ENCODE measurements at regions not wholly inside any gene's neighbourhood (a gene's known extent, or its start where the extent isn't known, plus 50 kb on each side); places are given as distances from the start of the nearest gene placed in this dataset.

DNA sequence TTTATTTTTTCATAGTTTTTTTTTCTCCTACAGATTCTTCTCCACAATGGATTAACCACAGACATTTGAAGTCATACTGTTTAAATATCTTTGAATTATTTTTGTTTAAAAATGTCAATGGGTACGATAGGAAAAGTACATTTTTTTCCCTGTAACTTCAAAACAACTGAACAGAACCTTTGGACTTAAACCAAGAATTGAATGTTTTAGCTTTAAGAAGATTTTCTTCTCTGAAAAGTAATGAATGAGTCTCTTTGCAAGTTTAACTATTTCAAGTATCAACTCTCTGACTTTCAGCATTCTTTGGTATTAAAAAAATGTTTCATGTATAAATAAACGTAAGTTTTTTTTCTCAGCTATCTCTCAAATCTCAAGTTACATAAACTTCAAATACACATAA is 364.3 kb downstream of the FBXO8 start:
- DNase-seq, result no peak

DNA sequence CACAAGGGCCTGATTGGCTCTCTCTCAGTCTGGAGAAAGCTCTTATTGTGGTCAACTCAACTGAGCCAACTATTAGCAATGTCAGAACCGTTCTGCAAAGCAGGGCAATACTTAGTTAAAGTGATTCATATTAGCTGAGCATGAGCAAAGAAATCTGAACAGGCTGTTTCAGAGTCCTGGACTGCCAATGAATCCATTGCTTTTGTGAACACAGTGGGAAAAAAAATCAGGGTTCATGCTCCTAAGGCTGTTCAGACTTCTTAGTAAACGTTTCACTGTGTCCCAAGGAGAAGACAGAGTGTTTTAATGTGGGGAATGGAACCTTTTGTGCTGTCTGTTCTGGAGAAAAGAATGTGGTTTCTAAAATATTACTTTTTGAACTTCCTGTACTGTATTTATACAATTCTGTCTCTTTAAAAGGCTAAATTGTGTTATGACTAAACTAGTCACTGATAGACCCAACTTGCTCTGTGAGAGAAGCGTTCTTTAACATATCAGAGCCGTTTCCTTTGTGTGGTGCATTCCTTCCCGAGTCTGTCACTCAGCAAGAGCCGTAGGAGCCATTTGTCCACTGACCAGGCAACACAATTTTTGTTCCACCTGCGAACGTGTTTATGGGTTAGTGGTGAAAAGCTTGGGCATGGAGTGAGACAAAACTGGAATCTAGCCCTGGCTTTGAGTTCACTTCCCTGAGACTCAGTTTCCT is 366.1 kb downstream of the FBXO8 start:
- no peak for DNase-seq

DNA sequence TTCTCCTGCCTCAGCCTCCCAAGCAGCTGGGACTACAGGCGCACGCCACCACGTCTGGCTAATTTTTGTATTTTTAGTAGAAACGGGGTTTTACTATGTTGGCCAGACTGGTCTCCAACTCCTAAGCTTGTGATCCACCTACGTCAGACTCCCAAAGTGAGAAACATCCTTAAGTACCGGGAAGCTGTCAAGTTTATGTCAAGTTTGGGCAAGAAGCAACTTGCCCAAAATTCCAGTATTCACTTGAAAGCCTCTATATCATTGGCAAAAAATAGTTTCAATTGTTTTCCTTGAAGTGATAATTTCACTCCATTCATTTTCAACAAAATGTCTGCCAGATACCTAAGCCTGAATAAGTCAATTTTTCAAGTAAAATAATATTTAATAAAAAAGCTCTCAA is 370.0 kb downstream of the FBXO8 start:
- DNase-seq, result no peak

- DNase-seq, result no peak
Measured at GRCh38 chr4:173912384-173912783, 371.1 kb downstream of the FBXO8 start.

GRCh38 chr4:173910891-173911290 is 372.6 kb downstream of the FBXO8 start:
- peak; percentile 63 to 66 for DNase-seq

DNA sequence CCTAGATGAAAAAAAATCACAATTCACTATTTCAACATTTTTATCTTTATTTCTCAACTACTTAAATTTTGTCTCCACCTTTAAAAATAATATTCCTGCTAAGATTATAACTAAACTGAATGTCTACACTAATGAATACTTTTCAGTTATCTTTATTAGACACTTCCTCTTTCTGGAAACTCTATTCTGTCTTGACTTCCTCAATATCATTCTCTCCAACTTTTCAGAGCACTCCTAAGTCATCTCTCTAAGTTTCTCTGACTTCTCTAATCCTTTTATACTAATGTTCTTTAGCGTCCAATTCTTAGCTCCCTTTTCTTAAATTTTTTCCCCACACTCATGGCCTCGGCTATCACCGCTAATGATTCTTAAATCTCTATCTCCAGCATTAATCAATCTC is 374.2 kb downstream of the FBXO8 start:
- peak; percentile 33 to 50 for DNase-seq

DNA sequence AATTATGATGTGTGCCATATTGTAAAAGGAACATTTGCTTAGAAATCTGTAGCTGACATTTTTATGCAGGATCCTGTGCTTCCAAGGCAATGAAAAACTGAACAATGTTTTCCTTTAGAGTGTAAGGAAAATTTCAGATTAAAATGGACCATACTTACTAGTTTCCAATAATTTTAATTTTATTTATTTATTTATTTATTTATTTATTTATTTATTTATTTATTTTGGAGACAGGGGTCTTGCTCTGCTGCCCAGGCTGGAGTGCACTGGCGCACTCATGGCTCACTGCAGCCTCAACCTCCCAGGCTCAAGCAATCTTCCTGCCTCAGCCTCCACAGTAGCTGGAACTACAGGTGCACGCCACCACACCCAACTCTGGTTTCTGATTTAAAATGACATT is 369.8 kb upstream of the HAND2 start:
- no peak for DNase-seq

DNA sequence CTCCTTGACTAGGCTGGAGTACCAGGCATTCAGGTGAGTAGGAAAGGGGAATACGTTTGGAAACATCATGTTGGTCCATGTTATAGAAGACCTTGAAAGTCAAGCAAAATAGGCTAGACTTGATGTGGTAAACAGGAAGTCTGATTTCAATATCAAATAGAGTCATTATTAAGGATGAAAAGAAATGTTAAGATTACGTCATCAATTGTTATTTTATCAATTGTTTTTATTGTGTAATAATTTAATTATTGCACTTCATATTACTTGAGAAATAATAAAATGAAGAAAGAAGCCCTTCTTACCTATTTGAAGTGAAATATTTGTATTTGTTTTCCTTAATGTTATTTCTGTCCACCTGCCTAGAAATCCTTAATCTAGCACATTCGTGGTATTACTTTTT is 361.0 kb upstream of the HAND2 start:
- DNase-seq, result no peak

DNA sequence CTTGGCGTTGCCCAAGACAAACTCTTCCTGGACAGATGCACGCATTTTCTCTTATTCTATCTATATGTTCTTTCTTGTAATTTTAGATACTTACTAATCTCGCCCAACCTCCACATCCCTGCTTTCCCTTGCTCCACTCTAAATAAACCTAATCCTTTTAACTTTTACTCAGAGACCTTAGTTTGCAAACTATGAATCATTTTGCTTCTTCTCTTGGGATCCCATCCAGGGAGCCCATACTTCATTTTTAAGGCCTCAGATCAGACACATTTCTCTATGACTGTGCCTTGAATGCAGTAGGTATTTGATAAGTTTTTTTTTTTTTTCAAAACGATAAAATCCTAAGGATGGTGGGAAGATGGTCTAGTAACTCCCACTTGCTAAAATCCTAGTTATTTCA is 353.8 kb upstream of the HAND2 start:
- DNase-seq, result no peak

- DNase-seq, result no peak
Measured at GRCh38 chr4:173880897-173881296, 350.9 kb upstream of the HAND2 start.

- no peak for DNase-seq
Measured at GRCh38 chr4:173879509-173879908, 349.5 kb upstream of the HAND2 start.

DNA sequence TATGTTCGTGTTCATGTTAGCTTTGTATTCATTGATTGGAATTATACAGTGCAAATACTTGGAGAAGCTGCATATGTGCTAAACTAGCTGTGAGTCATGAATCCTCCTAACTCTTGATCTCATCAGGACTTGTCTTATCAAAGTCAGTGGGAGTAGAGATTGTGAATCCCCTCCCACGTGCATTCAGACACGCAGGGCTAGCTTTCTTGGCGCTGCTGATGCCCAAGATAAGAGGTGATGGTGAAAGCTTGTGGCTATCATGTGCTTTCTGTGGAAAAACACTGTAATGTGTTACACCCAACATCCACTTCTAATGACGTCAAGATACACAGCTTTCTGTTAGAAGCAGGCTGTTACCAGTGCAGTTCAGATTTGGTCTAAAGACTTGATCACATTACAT is 348.7 kb upstream of the HAND2 start:
- DNase-seq, result no peak

- no peak for DNase-seq
Measured at GRCh38 chr4:173871643-173872042, 341.6 kb upstream of the HAND2 start.

DNA sequence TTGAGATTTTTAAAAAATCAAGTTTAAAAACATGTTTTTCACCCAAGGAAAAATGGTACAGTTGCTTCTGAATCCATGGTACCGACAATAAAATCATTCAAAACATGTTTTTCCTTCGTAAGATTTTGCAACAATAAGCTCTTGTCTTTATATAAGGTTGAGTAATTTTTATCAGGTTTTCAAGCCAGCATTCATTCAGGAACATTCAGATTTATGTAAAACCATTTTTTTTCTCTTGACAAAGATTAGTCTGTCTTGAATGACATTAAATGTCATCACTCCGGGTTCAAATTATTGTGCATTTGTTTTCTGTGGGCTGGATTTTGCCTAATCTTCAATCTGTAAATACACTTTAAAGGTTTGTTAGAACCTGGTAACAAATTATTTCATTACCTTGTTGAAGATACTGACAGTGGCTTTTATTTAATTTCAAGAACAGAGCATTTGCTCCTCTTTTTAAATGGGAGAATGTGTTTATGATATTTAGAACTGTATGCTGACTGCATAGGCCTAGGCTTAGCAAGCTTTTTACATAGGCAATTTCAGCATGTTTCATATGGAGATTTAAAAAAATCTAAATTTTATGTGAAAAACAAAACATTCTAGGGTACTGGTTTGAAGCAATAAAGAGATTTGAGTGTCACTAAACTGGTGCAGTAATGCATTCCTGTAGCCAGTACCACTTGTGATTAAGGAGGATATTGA is 336.4 kb upstream of the HAND2 start:
- DNase-seq, result no peak

DNA sequence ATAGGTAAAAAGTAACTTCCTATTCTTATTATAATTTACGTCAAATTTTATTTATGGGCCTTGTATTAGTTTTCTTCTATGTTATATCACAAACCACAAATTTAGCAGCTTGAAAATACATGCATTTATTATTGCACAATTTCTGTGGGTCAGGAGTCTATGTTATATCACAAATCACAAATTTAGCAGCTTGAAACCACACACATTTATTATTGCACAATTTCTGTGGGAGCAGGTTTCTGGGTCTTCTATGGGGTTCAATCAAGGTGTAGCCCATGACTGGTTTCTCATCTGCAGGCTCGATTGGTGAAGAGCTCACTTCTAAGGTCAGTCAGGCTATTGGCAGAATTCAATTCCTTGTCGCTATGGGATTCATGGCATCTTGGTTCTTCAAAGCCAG is 332.7 kb upstream of the HAND2 start:
- no peak for DNase-seq

DNA sequence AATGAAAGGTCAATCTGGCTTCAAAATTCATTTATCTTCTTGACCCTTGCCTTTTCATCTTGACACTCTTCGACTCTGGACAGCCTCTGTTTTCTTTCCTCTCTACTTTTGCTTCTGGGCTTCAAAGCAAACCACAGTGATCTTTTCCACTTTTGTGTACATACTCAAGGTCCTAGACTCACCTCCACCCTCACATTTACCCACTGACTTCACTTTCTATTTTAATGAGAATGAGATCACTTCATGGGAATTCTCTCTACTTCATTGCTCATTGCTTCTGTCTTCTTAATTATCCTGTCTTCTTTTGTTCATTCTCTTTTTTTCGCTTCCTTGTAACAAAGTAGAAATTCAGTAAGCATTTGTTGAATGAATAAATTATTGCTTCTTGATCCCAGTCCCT is 330.1 kb upstream of the HAND2 start:
- no peak for DNase-seq

DNA sequence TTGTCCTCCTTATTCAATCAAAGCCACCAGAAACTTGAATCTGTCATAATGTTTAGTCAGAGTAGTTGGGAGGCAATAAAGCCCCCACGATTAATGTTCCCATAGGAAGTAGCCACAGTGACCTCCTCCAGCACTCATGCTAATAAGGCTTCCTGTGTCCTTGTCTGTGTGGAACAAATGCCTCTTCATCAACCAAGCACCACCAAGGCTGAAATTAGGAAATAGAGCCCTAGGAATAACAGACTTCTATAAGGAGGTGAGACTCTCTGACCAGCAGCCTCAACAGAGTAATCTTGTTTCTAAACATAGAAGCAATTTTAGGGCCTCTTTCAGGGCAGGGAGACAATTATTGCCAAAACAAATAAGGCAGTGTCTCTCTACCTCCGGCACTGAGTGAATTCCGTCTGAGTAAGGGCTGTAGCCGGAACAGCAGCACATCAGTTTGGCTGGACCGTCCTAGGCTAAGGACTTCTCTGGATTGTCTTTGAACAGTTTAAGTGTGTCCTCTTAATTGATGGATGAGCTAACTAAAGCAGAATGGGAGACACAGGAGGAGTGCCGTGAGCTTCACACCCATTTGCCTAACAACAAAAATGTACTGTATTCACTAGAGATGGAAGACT is 329.2 kb upstream of the HAND2 start:
- no peak for DNase-seq

GRCh38 chr4:173858471-173858870 is 328.4 kb upstream of the HAND2 start:
- DNase-seq, result no peak

DNA sequence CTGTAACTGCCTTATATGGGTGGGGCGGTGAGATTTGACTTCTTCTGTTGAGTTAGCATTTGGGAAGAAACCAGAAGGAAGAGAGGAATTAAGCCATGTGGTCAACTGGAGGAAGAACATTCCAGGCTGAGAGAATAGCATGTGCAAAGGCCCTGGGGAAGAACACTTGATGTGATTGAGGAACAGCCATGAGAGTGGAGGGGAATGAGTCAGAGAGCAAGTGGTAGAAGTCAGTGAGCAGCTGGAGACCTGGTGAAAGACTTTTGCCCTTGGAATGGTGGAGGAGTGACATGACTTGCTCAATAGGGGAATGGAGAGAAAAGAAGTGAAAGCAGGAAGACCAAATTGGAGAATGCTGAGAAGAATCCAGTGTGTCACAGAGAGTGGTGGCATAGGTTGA is 327.8 kb upstream of the HAND2 start:
- DNase-seq, result no peak

DNA sequence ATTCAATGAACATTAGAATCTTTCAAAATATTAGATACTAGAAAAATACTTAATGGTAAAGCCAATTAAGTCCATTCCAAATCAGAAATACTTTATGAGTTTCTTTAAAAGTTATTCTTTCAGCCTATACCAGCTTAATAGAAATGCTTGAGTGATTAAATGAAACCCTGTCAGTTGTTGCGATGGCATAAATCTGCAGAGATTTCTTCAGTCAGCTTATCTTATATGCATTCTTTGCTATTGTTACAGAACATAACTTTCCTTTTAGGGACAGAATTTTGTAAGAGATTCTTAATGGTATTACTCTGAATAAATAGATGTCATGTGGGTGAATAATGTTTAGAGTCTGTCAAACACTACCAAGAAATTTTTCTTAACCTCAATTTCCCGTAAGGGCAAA is 325.0 kb upstream of the HAND2 start:
- no peak for DNase-seq

GRCh38 chr4:173852775-173853174 is 322.7 kb upstream of the HAND2 start:
- no peak for DNase-seq

DNA sequence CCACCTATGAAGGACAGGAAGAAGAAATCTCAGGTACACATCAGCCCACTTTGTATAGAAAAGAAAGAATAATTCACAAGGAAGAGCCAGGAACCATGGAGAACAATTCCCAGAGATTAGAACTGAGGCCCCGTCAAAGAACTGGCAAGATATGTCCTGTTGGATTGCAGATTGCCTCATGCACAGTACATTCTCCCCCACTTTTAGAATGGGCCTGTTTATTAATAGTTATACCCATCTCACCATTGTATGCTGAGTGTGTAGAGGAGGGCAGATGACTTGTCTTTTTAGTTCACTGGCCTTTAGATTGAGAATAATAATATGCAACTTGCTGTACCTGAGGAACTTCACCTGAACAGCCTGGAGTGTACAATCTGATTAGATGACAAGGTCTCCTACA is 315.6 kb upstream of the HAND2 start:
- DNase-seq, result no peak

- DNase-seq, result no peak
Measured at GRCh38 chr4:173839865-173840264, 309.8 kb upstream of the HAND2 start.

- no peak for DNase-seq
Measured at GRCh38 chr4:173837517-173837916, 307.5 kb upstream of the HAND2 start.

Data from inflammatory macrophage treated with lipopolysaccharide for 1 hour (primary cell).